ENCODE measurements at regions not wholly inside any gene's neighbourhood (a gene's known extent, or its start where the extent isn't known, plus 50 kb on each side); places are given as distances from the start of the nearest gene placed in this dataset.

DNA sequence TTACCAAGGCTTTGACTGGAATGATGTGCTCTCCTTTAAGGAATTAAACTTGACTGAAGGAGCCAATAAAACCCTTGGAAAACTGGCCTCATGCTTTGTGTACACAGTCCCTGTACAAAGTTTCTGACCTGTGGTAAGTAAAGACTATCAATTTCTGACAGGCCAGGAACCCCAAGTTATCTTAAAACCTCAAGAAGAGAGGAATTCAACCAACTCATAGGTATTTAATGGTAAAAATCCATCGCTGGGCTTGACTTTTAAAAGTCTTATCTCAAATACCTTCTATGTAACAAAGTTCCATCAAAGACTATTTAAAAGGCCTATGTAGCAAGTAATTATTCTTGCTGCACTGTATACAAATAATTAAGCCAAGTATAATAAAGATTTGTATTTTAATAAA is 103.7 kb upstream of the TENT5D start:
- ATAC-seq: no peak

DNA sequence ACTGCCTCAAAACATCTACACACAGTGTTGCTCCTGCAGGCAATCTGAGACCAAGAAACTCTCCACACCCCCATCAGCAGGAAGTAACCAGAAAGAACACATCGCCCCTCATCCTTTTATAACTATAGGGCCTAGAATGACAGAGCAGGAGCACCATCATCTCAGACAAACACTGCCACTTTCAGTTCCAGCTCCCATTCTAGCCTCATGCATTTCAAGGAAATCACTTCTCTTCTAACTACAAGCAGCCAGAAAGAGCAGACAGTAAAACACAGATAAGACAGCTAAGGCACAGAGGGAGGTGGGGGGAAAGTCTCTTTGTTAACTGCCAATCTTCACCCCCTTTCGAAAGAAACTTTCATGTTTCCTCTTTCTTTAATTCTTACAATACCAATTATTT is 102.6 kb upstream of the TENT5D start:
- ATAC-seq: no peak

DNA sequence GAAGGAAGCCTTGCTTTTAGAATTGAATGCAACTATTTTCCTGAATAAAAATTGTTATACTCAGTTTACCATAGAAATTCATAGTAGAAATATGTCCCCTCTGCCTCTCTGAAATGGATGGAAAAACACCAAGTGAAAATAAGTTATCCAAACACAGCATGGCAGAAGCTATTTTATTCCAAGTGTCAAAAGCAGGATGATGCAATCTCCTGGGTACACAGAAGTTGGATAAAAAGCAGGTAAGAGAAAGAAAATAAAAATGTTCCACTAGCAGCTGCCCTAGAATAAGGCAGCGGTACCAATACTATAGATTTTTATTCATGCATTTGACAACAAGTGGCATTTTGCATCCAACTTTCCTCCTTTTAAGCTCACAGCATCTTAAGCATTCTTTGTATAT is 89.0 kb upstream of the TENT5D start:
- ATAC-seq: no peak

- no peak for ATAC-seq
Measured at GRCh38 chrX:80334583-80334982, 85.7 kb upstream of the TENT5D start.

GRCh38 chrX:80335062-80335830 is 85.0 kb upstream of the TENT5D start:
- peak; percentile 72 for ATAC-seq

DNA sequence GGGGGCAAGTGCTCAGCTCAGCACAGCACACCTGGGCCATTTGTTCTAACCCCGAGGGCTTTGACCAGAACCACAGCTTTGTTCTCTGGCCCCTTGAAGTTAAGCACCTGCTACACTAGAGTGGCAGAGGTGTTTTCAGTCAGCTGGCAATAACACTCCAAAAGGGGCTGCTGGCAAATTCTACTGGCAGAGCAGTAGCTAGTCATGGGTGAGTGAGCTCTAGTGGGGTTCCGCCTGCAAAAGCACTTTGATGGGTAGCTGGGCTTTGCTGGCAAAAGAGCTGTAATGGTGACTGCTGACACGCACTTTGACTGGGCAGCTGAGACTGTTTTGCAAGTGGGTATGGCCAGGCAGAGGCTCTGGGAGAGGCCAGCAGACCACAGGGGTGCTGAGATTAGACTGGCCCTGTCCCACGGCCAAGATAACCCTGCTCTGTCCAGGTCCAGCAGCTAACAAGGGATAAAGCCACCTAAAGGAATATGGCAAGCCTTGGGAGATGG is 65.2 kb upstream of the TENT5D start:
- no peak for ATAC-seq

Measured in esophagus mucosa (tissue), 1 donor.